NCI-H526 treated with DMSO at 0.1 percent for 48 hours (cell line): ENCODE measurements at regions not wholly inside any gene's neighbourhood (a gene's known extent, or its start where the extent isn't known, plus 50 kb on each side); places are given as distances from the start of the nearest gene placed in this dataset.
"Not testable (repeated sequence)": the region's sequence is repeated elsewhere in the genome, so short reads cannot be mapped to it uniquely, and the experiment has no call there.

Source experiments
- DNase-seq: peaks from one replicate; lab custom pipeline; 2025; lab: John Stamatoyannopoulos, UW

DNA sequence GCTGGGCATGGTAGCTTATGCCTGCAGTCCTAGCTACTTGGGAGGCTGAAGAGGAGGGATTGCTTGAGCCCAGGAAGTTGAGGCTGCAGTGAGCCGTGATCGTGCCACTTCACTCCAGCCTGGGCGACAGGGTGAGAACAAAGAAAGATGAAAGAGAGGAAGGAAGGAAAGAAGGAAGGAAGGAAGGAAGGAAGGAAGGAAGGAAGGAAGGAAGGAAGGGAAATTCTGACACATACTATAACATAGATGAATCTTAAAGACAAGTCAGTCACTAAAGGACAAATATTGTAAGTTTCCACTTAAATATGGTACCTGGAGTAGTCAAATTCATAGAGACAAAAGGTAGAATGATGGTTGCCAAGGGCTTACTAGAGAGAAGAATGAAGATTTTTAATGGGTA is 108.0 kb upstream of the CACHD1 start:
- DNase-seq: no peak

DNA sequence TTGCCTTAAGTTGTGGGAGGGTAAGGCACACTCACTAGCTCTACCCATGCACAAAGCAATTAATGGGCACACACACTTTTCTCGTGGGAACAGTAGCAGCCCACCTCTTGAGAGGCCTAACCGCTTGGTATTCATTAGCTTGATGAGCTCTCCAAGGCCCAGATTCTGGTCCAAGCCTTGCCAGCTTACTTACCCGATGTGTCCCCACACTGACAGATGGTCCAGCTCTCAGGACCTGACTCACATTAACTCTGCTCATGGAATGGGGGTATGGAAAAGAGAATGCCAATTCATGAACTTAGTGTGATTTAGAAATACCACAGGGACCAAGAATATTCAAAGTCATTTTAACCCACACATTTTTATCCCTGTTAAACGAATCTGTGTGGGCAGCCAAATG is 106.8 kb upstream of the CACHD1 start:
- DNase-seq: no peak

DNA sequence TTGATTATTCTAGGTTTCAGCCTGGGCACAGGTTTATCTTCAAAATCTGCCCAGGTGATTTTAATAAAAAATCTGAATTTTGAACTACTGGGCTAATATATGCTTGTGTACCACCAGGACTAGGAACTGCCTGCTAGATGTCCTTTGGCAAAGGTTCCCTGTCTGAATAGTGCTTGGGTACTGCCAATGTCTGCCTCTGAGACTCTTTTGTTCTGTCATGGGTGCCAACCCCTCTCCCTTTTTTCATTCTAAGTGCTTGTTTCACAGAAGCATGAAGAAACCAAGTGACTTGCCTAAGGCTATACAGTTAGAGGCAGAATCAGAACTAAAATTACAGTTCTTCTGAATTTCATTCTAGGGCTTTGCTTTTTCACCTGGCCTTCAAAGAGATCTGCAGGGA is 106.3 kb upstream of the CACHD1 start:
- DNase-seq: no peak

DNA sequence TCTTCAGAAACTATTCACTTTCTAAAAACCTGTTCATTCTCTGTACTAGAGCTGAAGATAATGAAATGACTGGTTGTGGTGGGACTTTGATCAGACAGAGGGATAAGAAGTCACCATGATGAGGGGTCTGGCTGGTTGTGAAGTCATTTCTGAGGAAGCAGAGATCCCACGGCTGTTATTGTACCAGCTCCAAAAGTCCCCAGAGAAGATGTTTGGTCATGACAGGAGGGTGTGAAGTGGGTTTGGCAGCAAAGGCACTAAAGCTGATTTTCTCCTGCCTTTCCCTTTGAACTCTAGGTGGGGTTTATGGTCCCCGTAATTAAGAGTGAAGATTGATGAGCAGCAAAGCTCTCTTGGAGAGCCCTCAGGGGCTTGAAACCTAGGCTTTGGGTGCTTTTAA is 103.1 kb upstream of the CACHD1 start:
- no peak for DNase-seq

DNA sequence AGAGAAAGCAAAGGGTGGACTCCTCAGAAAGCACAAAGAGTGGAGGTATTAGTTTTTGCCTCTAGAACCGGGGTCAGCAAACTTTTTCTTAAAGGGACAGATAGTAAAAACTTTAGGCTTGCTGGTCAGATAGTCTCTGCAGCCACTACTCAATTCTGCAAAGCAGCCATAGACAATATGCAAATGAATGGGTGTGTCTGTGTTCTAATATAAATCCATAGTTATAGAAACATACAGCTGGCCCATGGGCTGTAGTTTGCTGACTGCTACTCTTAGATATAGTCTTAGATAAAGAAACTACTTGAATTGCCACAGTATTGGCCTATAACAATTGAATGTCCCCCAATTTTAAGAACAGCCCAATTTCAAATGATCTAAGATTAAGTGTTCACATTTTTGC is 101.6 kb upstream of the CACHD1 start:
- DNase-seq: no peak

DNA sequence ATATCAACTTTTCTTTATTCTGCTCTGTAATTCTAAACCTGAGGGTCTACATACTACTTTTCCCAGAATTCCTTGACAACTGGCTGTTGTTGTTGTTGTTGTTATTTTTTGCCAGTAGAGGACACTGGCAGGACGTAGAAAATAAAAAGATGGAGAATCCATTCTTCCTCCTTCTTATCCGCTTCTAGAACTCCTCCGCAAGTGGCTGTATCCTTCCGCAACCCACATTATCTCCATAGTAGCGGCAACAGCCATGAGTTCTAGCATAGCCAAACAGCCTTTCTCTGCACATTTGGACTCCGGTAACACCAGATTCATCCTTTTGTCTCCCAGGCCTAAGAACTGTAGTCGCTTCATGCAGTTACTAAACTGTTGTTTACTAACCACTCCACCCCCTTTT is 91.1 kb upstream of the CACHD1 start:
- no peak for DNase-seq

DNA sequence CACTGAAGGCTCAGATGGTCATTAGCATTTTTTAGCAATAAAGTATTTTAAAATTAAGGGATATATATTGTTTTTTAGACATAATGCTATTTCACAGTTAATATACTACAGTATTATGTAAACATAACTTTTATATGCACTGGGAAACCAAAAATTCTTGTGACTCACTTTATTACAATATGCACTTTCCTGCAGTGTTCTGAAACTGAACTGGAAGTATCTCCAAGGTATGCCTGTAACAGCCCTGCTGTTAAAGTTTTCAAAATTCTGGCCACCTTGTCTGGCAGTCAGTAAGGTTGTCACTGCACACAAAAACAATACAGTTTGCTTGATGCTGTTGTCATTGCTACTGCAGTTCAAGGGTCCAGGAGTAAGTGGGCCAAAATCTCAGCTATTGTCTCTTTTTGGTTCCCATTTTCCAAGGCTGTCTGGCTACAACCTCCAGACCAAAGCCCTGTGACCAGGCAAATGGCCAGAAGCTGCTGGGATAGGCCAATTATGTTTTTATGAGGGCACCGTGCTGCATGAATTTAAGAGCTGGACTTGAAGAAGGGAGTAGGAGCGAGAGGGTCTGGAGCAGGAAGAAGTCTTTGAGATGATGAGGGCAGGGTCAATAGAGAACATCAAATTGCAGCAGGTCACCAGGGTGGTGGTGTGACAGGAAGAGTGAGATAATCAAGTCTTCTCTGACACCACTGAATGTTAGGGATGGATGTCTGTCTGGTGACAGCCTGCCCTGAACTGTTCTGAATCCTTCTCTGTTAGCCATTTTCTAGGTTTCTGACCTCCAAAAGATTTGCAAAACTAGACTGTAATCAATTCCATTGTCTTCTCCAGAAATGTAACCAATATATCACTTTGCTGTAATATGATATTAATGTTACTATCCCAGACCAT is 82.3 kb upstream of the CACHD1 start:
- DNase-seq: no peak

DNA sequence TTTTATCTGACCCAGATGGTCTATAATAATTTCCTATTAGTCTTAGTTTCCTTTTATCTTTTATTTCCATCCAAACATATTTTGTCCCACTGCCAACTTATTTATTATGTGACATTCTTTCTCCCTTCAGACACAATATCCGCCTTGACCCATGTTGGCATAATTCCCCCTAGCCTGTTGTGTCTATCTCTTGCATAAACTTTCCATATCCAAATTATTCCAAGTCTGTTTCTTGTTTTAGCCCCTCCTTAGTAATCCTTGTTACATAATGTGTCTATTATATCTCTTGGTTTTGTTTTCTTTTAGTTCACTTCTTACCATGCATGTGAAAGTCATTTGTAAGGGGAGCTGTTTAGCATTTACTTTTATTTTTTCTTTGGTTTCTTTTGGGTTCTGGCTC is 81.6 kb upstream of the CACHD1 start:
- no peak for DNase-seq

DNA sequence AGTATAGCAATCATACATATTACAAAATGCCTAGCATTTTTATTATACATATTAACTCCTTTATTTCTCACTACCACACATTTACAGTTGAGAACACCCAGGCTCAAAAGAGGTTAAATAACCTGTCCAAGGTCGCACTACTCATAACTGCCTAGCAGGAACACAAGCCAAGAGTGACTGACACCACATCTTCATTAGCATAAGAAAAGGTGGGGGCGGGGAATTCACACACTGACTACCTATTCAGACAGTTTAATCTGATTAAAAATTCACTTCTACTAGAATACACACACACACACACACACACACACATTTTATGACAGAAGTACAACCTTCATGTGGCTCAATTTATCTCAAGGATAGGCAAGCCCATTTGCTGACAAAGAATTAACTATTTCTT is 77.8 kb upstream of the CACHD1 start:
- no peak for DNase-seq

DNA sequence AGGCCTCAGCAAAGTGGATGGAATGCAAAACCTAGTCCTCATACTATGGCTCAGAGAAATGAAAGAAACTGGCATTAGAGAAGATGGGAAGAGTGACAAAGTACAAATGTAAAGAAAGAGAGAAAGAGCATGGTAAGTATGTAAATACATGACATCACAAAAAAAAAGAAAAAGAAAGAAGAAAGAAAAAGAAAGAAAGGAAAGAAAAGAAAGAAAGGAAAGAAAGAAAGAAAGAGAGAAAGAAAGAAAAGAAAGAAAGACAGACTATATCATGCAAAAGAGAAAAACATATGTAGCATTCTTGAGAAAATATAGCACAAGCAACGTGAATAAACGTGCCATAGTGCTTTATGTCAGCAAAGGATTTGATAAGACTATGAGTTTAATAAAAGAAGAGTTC is 76.1 kb upstream of the CACHD1 start:
- DNase-seq: no peak

DNA sequence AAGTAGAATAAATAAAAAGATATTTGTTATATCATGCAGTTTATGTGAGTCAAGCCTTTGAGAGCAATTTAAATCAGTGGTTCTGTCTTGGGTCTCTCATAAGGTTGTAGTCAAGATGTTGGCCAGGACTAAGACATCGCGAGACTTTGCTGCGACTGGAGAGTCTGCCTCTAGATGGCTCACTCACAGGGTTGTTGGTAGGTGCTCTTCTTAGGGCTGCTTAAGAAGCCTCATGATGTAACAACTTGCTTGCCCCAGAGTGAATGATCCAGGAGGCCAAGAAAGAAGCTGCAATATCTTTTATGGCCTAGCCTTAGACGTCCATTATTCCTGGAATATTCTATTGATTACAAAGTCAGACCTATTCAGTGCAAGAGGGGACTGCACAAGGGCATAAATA is 73.1 kb upstream of the CACHD1 start:
- no peak for DNase-seq

DNA sequence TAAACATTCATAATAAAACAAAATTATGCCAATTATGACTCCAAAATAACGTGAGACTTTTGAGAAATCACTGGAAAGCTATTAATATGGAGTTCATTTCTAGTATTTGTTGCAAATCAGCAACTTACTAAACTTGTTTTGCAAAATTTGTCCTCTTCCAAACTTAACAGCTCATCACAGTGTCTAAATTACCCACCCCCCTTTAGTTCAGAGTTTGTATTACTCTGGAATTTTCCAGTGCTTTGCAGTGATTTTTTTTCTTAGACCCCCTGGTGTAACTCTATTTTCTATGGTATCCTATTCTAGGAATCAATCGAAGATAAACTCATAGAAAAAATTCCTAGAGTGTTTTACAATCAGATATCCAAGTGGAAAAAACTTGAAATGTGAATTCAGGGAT is 72.4 kb upstream of the CACHD1 start:
- no peak for DNase-seq

DNA sequence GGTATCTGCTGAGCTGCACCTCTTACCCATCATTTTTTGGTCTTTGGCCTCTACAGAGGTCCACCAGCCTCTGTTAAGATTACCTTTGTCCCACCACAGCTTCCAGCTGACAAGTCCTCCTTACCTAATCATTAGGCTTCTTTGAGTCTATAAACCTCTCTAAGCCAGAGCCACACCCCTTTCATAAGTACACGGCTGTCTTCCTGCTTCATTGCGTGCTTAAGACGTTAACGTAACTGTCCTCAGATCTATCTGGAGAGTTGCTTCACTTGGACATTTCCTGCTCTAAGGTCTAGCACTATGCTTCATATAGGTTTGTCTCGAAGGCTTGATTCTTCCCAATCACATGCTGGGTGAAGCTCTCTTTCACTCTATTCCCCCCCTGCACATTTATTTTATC is 71.0 kb upstream of the CACHD1 start:
- no peak for DNase-seq

DNA sequence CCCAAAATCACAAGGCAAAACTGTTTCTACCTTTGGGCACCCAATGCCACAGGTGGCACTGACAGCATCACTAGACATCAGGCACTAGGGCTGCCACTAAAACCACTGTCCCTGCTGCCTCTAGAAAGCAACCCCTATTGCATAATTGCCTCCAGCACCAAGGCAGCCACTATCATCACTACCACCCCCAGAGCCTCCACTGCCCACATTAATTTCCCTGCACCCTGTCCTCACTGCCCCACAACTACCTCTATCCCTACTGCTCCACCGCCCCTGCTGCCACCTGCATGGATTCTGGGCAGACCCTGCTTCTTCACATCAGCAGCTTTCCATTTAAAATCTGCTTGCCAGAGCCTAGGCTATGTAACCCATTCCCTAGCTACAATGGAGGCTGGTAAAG is 68.6 kb upstream of the CACHD1 start:
- DNase-seq: no peak

DNA sequence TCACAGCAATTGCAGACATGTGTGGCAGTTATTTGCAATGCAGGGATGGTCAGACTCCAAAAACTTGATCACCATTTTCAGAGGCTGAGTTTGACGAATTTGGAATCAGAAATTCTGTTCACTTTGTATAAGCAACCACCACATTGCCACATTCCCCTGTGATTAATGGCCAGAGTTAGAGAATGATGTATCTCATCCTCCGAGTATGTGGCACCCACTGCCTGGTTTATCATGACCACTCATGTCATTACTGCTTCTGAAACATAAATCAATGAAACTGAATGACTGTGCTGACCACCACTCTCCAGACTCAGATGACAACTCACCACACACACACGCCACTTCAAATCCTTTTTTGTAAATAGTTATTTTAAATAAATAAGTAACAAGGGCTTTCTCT is 66.6 kb upstream of the CACHD1 start:
- DNase-seq: no peak

DNA sequence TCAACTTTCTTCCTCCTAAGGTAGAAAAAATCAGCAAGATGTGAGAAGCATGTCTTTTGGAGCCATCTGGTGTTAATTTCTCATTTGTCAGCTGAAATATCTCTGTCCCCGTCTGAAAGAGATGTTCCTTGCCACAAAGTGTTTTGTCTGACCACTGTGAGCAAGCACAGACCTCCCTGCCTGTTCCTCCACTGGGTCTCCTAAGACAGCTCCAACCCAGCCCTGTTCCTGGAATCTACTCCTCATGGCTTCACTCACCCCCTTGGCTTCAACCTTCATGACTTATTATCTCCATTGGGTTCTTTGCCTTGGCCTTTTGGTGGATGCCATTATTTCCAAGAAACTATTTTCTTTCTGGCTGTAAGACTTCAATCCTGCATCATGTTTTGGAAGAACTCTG is 65.7 kb upstream of the CACHD1 start:
- no peak for DNase-seq

DNA sequence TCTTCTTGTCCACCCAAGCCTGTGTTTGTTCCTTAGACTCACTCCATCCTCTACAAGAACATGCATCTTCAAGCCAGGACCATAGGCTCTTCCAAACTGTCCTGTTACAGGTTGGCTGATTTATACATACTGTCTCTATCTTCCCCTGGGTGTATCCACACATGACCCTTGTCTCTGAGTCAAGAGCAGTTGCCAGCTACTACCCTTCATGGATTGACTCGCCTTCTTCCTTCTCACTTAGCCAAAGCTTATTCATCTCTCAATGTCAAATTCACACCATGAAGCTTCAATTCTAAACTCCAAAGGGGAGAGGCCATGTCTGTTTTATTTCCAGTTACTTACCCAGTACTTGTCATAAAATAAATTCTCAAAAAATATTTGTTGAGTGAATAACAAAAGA is 64.1 kb upstream of the CACHD1 start:
- no peak for DNase-seq

DNA sequence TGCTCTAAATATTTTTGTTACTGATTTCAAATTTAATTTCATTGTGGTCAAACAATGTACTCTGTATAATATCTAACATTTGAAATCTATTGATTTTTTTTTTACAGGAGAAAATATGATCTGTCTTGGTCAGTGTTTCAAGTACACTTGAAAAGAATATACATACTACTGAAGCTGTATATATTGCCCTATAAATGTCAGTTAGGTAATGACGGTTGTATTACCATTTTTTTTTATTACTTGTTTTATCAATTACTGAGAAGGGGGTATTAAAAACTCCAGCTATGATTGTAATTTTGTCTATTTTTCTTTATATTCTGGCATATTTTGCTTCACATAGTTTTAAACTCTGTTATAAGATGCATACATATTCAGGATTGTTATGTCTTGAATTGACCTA is 59.7 kb upstream of the CACHD1 start:
- DNase-seq: no peak

DNA sequence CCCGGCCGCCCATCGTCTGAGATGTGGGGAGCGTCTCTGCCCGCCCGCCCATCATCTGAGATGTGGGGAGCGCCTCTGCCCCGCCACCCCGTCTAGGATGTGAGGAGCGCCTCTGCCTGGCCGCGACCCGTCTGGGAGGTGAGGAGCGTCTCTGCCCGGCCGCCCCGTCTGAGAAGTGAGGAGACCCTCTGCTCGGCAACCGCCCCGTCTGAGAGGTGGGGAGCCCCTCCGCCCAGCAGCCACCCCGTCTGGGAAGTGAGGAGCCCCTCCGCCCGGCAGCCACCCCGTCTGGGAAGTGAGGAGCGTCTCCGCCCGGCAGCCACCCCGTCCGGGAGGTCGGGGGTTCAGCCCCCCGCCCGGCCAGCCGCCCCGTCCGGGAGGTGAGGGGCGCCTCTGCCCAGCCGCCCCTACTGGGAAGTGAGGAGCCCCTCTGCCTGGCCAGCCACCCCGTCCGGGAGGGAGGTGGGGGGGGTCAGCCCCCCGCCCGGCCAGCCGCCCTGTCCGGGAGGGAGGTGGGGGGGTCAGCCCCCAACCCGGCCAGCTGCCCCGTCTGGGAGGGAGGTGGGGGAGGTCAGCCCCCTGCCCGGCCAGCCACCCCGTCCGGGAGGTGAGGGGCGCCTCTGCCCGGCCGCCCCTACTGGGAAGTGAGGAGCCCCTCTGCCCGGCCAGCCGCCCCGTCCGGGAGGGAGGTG is 54.9 kb upstream of the CACHD1 start:
- not testable (repeated sequence) for DNase-seq

DNA sequence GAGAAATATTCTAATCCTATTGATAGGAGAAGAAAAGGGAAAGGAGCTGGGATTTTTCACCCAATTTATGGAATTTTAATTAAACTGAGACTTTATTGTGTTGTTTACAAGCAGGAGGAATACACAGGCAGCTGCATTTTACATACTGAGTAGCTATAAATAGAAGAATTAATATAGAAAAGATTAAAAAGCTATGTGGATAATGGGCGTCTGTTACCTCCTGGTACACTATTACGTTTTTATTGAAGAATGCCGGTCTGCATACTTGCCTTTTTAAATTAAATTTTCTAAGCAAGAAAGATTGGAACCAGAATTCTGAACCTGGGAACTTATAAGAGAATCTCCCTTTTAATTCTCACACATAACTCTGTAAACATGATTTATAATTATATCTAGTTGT is 52.1 kb upstream of the CACHD1 start:
- DNase-seq: no peak
